ENCODE measurements at regions not wholly inside any gene's neighbourhood (a gene's known extent, or its start where the extent isn't known, plus 50 kb on each side); places are given as distances from the start of the nearest gene placed in this dataset.

- DNase-seq (ENCODE audit: insufficient read length, low spot score, missing footprints) = no peak
- H3K27ac ChIP-seq (ENCODE audit: low read depth, low read length) = no peak overlapping the region
- no peaks in the 10 kb centered on the region for H4K20me1 ChIP-seq (ENCODE audit: insufficient read depth, low read length)
- H2AFZ ChIP-seq (ENCODE audit: low read length) = no peak overlapping the region
- no peaks in the 10 kb centered on the region for H3K4me1 ChIP-seq (ENCODE audit: insufficient read depth, low read length)
- H3K36me3 ChIP-seq (ENCODE audit: insufficient read depth, low read length) = no peaks in the 10 kb centered on the region
- no peaks in the 10 kb centered on the region for H3K27me3 ChIP-seq (ENCODE audit: insufficient read depth, low read length)
- H3K79me2 ChIP-seq (ENCODE audit: insufficient read depth, low read length) = no peaks in the 10 kb centered on the region
- H3K4me3 ChIP-seq (ENCODE audit: insufficient read depth, low read length) = no peak overlapping the region
- no peaks in the 10 kb centered on the region for H3K9me3 ChIP-seq (ENCODE audit: low read depth, low read length)
- TF ChIP-seq CTCF (IDR thresholded peaks at IDR 0.05; ENCODE audit: extremely low read depth, low read depth, low read length) = no peak
- no peak overlapping the region for H3K4me2 ChIP-seq (ENCODE audit: insufficient read depth, low read length)
Measured at GRCh38 chr5:124276166-124276565, 470.3 kb downstream of the ZNF608 start.

- Histone ChIP-seq H3K4me3 (ENCODE audit: insufficient read depth, low read length) (no peak overlapping the region), H3K27ac (ENCODE audit: low read depth, low read length) (no peak overlapping the region), H3K79me2 (ENCODE audit: insufficient read depth, low read length) (no peaks in the 10 kb centered on the region), H3K36me3 (ENCODE audit: insufficient read depth, low read length) (no peaks in the 10 kb centered on the region), H3K27me3 (ENCODE audit: insufficient read depth, low read length) (no peaks in the 10 kb centered on the region), H4K20me1 (ENCODE audit: insufficient read depth, low read length) (no peaks in the 10 kb centered on the region), H3K4me1 (ENCODE audit: insufficient read depth, low read length) (no peaks in the 10 kb centered on the region), H2AFZ (ENCODE audit: low read length) (no peak overlapping the region), H3K4me2 (ENCODE audit: insufficient read depth, low read length) (no peak overlapping the region), H3K9me3 (ENCODE audit: low read depth, low read length) (no peaks in the 10 kb centered on the region)
- DNase-seq (ENCODE audit: insufficient read length, low spot score, missing footprints) = no peak
- no peak for TF ChIP-seq CTCF (IDR thresholded peaks at IDR 0.05; ENCODE audit: extremely low read depth, low read depth, low read length)
Measured at GRCh38 chr5:124274949-124275348, 471.5 kb downstream of the ZNF608 start.

- no peak for TF ChIP-seq CTCF (IDR thresholded peaks at IDR 0.05; ENCODE audit: extremely low read depth, low read depth, low read length)
- H3K79me2 ChIP-seq (ENCODE audit: insufficient read depth, low read length) = no peaks in the 10 kb centered on the region
- H3K9me3 ChIP-seq (ENCODE audit: low read depth, low read length) = no peaks in the 10 kb centered on the region
- DNase-seq (ENCODE audit: insufficient read length, low spot score, missing footprints) = no peak
- no peaks in the 10 kb centered on the region for H4K20me1 ChIP-seq (ENCODE audit: insufficient read depth, low read length)
- H2AFZ ChIP-seq (ENCODE audit: low read length) = no peak overlapping the region
- H3K27ac ChIP-seq (ENCODE audit: low read depth, low read length) = no peak overlapping the region
- no peak overlapping the region for H3K4me2 ChIP-seq (ENCODE audit: insufficient read depth, low read length)
- H3K4me3 ChIP-seq (ENCODE audit: insufficient read depth, low read length) = no peak overlapping the region
- H3K27me3 ChIP-seq (ENCODE audit: insufficient read depth, low read length) = peaks cover 4% of the 10 kb centered on the region
- no peaks in the 10 kb centered on the region for H3K4me1 ChIP-seq (ENCODE audit: insufficient read depth, low read length)
- no peaks in the 10 kb centered on the region for H3K36me3 ChIP-seq (ENCODE audit: insufficient read depth, low read length)
Measured at GRCh38 chr5:124264499-124264898, 481.9 kb downstream of the ZNF608 start.

GRCh38 chr5:124263680-124264491, 482.6 kb downstream of the ZNF608 start:
- Histone ChIP-seq H4K20me1 (ENCODE audit: insufficient read depth, low read length) (no peaks in the 10 kb centered on the region), H3K79me2 (ENCODE audit: insufficient read depth, low read length) (no peaks in the 10 kb centered on the region), H3K36me3 (ENCODE audit: insufficient read depth, low read length) (no peaks in the 10 kb centered on the region), H3K27ac (ENCODE audit: low read depth, low read length) (no peak overlapping the region), H3K9me3 (ENCODE audit: low read depth, low read length) (no peaks in the 10 kb centered on the region), H3K4me3 (ENCODE audit: insufficient read depth, low read length) (no peak overlapping the region), H3K4me2 (ENCODE audit: insufficient read depth, low read length) (no peak overlapping the region), H3K27me3 (ENCODE audit: insufficient read depth, low read length) (peaks cover 4% of the 10 kb centered on the region), H2AFZ (ENCODE audit: low read length) (no peak overlapping the region), H3K4me1 (ENCODE audit: insufficient read depth, low read length) (no peaks in the 10 kb centered on the region)
- DNase-seq (ENCODE audit: insufficient read length, low spot score, missing footprints) = no peak
- TF ChIP-seq CTCF (IDR thresholded peaks at IDR 0.05; ENCODE audit: extremely low read depth, low read depth, low read length) = no peak
